GM21381 (cell line): ENCODE measurements at regions not wholly inside any gene's neighbourhood (a gene's known extent, or its start where the extent isn't known, plus 50 kb on each side); places are given as distances from the start of the nearest gene placed in this dataset.
"Not testable (repeated sequence)": the region's sequence is repeated elsewhere in the genome, so short reads cannot be mapped to it uniquely, and the experiment has no call there.

Source experiments
- ATAC-seq: cut with Tn5 transposase; IDR thresholded peaks from one replicate; pipeline ENCODE4 v1.9.1; 2021; ENCODE audit warnings: mild to moderate bottlenecking, moderate library complexity; ENCODE audit not compliant: unreplicated experiment

DNA sequence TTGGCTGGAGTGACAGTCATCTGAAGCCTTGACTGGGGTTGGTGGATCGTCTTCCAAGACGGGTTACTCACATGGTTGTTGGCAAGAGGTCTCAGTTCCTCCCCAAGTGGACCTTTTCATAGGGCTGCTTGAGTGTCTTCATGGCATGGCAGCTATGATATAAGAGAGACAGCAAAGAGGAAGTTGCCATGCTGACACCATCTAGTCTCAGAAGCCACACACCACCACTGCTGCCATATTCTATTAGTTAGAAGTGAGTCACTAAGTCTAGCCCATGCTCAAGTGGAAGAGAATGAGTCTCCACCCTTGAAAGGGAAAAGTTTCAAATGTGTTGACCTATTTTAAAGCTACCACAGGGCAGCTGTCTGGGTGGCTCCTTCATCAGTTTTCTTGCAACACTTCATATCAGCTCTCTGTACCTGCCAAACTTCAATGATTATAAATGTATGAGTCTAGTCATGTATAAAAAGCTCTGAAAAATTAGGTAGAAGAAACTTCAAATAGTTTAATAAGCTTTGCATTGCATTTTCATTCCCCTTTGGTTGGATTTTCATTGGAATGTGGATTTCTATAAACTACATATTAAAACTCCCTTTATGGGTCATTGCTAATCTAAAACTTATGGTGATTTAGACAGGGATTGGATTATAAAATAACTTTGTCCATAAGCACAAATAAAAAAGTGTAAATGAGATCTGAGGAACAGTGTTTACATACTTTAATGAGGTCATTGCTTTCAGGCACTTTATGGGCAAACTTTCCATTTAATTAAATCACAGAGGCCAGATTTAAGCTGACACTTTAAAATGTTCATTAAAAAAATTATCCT, 68.0 kb upstream of the ATXN3L start:
- ATAC-seq: no peak

GRCh38 chrX:13386636-13387035, 66.8 kb upstream of the ATXN3L start:
- ATAC-seq: no peak

DNA sequence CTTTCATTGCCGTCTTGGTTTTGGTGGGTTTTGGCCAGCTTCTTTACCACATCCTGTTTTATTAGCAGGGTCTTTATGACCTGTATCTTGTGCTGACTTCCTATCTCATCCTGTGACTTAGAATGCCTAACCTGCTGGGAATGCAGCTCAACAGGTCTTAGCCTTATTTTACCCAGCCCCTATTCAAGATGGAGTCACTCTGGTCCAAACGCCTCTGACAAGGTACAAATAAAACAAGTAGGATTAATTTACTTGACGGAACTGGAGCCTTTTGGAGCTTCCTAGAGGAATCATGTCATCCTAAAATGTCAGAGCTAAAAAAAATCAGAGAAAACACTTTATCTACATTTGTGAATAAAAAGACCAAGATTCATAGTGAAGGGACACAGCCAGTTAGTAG, 66.2 kb upstream of the ATXN3L start:
- no peak for ATAC-seq

- no peak for ATAC-seq
Observed at GRCh38 chrX:13383907-13384306, 64.1 kb upstream of the ATXN3L start.

DNA sequence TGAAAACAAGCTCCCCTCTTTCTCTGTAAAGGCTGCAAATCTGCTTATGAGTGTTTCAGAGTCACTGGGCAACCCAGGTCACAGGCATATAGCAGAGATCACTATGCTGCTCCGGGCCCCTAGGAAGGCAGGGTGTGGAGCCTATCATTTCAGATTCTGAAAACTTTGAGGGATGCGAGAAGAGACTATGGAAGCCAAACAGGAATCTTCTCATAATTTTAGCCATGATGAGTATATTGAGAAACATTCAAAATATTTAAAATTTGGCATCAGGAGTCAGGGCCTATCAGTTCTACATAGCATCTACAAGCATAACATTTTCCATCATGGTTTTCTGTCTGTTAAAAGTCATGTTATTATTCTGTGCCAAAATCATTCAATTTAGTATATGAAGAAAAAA, 61.7 kb upstream of the ATXN3L start:
- ATAC-seq: no peak

DNA sequence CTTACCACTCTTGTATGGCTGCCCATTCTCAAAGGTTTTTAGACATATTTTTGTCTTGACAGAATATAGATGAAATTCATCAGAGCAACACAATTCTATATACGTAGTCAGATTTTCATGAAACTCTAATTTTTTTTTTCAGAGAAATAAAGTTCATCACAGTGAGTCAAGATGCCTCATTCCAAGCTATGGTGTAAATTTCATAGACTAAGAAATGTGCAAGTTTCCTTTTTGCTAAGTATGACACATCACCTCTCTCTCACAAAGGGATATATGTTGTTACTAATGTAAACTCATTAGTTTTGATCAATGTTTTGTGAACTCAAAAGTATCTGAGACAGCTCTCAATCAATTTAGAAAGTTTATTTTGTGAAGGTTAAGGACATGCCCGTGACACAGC, 60.4 kb upstream of the ATXN3L start:
- no peak for ATAC-seq

DNA sequence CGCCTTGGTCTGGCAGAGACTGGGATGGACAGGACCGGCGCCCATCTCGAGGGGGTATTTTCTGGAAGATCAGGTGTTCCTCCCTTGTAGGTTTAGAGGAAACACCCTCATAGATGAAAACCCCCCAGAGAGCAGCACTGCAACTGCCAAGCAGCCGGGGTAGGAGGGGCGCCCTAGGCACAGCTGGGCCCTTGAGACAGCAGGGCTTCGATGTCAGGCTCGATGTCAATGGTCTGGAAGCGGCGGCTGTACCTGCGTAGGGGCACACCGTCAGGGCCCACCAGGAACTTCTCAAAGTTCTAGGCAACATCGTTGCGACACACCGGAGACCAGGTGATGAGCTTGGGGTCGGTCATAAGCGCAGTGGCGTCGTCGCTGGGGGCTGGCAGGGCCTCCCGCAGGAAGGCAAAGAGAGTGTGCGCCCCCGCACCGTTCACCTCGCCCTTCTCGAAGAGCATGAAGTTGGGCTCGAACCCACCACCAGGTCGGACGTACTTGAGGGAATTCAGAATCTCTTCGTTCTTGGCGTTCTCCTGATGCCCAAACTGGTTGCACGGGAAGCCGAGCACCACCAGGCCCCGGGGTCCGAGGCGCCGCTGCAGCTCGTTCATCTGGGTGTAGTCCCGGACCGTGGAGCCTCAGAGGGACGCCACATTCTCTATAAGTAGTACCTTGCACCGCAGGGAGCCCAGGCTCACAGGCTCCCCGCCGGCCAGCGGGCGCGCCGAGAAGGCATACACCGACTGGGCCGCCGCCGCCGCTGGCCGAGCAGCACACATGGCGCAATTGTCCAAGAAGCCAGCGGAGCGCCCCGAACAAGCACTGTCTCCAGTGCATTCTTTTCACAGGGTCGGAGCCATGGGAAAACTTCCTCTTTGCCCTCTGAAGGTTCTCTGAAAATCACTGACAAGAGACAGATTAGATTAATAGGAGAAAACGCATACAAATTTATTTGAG, 59.0 kb upstream of the ATXN3L start:
- not testable (repeated sequence) for ATAC-seq

- no peak for ATAC-seq
Observed at GRCh38 chrX:13377550-13377934, 57.7 kb upstream of the ATXN3L start.

- no peak for ATAC-seq
Observed at GRCh38 chrX:13376857-13377549, 57.1 kb upstream of the ATXN3L start.

DNA sequence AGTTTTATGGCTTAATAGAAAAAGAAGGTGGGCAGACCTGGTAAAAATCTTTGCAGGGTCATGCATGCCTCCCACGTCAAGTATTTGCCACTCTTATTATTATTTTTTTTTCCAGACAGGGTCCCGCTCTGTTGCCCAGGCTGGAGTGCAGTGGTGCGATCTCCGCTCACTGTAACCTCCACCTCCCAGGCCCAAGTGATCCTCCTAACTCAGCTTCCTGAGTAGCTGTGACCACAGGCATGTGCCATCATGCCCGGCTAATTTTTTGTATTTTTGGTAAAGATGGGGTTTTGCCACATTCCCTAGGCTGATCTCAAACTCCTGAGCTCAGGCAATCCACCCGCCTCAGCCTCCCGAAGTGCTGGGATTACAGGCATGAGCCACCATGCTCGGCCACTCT, 55.7 kb upstream of the ATXN3L start:
- not testable (repeated sequence) for ATAC-seq

DNA sequence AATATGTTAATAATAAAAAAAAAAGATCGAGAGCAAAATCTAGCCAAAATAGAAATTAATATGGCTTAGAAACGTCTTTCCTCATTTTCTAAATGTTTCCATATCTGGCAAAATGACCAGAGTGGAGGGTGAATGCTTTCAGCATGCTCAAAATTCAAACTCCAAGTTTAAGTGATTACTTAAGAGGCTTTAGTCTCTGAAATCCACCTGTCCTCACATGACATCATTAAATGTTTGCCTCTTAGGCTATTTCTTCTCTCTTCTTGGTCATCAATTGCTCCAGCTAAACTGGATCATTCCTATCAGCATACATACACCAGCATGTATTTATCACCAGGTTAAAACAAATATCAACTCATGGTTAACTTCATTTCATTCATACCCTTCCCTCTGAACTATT, 54.5 kb upstream of the ATXN3L start:
- no peak for ATAC-seq

GRCh38 chrX:13373431-13374187, 53.8 kb upstream of the ATXN3L start:
- no peak for ATAC-seq

GRCh38 chrX:13373027-13373426, 53.2 kb upstream of the ATXN3L start:
- ATAC-seq: no peak

DNA sequence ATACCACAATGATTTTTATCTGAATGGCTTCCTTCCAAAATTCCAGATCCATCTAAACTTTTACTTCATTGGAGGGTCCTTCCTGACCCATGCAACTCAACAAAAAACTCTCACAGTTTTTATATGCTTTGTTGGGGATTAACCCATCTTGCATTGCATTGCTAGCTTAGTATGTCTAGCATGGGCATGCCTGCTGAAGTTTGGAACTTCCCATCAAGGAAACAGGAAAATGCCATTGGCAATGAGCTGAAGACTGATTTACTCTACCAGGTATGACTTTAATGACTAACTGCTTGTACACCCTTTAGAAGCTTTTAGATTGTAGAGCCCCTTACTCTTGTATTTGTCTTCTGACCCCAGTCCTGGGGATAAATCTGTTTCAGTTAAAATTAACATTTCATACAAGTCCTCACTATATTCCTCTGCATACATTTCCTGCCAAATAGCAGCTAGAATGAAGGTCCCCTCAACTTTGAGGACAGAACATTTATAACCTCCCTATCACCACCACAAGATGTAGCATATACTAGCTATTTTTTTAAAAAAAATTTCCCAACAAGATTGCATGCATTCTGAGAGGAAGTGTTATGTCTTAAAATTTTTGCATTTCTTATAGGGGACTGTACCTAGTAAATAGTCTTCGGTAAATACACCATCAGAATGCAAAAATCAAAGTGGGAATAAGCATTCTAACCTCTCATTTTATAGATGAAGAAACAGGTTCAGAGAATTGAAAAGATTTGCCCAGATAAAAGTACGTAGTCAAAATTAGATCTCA, 52.5 kb upstream of the ATXN3L start:
- no peak for ATAC-seq

- no peak for ATAC-seq
Observed at GRCh38 chrX:13371186-13371585, 51.3 kb upstream of the ATXN3L start.

GRCh38 chrX:13370713-13371112, 50.9 kb upstream of the ATXN3L start:
- ATAC-seq: no peak
